Caco-2 (cell line): ENCODE measurements at regions not wholly inside any gene's neighbourhood (a gene's known extent, or its start where the extent isn't known, plus 50 kb on each side); places are given as distances from the start of the nearest gene placed in this dataset.
"Not testable (repeated sequence)": the region's sequence is repeated elsewhere in the genome, so short reads cannot be mapped to it uniquely, and the experiment has no call there.

Experiments
- BruUV-seq: library from RNA; stranded (reverse); fragments of 400-500 nt; replicated peaks from 2 replicates; lab custom pipeline; 2021; lab: Mats Ljungman, UMichigan
- CTCF ChIA-PET: fragments of 300-600 bp; sonication (Branson Sonifier 250); formaldehyde crosslinking; loops from one replicate; lab custom pipeline; 2022; ENCODE audit warnings: antibody characterized with exemption; lab: Charles Lee
- POLR2A ChIA-PET: fragments of 300-600 bp; sonication (Branson Sonifier 250); formaldehyde crosslinking; loops from one replicate; lab custom pipeline; 2022; ENCODE audit warnings: antibody characterized with exemption; lab: Charles Lee
- DNase-seq, 2 experiments: peaks; one replicate each; pipeline versions ENCODE4 v3.0.0 to v3.0.0-alpha.2; 2020 to 2022
- H3K27me3 ChIP-seq: replicated peaks from 2 replicates; pipeline ENCODE4 v1.6.0; 2011; ENCODE audit warnings: low read length; ENCODE audit not compliant: control insufficient read depth, insufficient read depth
- H3K36me3 ChIP-seq: 2 replicates; pipeline ENCODE4 v1.5.1; 2011; ENCODE audit warnings: low read length; ENCODE audit not compliant: control insufficient read depth, insufficient read depth
- H3K4me1 ChIP-seq: fragments of 250-450 bp; sonication (Bioruptor Pico); 2 replicates; pipeline ENCODE4 v1.5.1; 2020; ENCODE audit warnings: mild to moderate bottlenecking
- H3K4me3 ChIP-seq: 2 replicates; pipeline ENCODE4 v1.5.1; 2011; ENCODE audit warnings: low read depth, mild to moderate bottlenecking, control low read depth, low read length
- H3K9me3 ChIP-seq: fragments of 250-450 bp; sonication (Bioruptor Pico); 2 replicates; pipeline ENCODE4 v1.5.1; 2020; ENCODE audit warnings: mild to moderate bottlenecking, moderate library complexity
- H3K27ac Mint-ChIP-seq: one replicate; pipeline ENCODE4 v1.8.0; 2022; ENCODE audit warnings: mixed read lengths; ENCODE audit not compliant: unreplicated experiment
- H3K27me3 Mint-ChIP-seq: one replicate; pipeline ENCODE4 v1.8.0; 2022; ENCODE audit warnings: mixed read lengths; ENCODE audit not compliant: insufficient read depth, unreplicated experiment
- H3K36me3 Mint-ChIP-seq: one replicate; pipeline ENCODE4 v1.8.0; 2022; ENCODE audit warnings: mild to moderate bottlenecking, mixed read lengths; ENCODE audit not compliant: insufficient read depth, unreplicated experiment
- H3K4me1 Mint-ChIP-seq: one replicate; pipeline ENCODE4 v1.8.0; 2022; ENCODE audit warnings: low read depth, mixed read lengths; ENCODE audit not compliant: unreplicated experiment
- H3K4me3 Mint-ChIP-seq: one replicate; pipeline ENCODE4 v1.8.0; 2022; ENCODE audit warnings: mild to moderate bottlenecking, moderate library complexity, mixed read lengths; ENCODE audit not compliant: unreplicated experiment
- H3K9me3 Mint-ChIP-seq: one replicate; pipeline ENCODE4 v1.8.0; 2022; ENCODE audit warnings: mixed read lengths; ENCODE audit not compliant: unreplicated experiment
- CTCF ChIP-seq, 2 experiments: fragments of 200-600 bp in 1 of 2; IDR thresholded peaks; 1 replicate in 1 of 2; 2 replicates in 1 of 2; pipeline versions ENCODE4 v1.5.1 to v1.8.0; 2011 to 2022; ENCODE audit warnings: antibody characterized with exemption in 1 of 2, control low read depth in 1 of 2, inconsistent platforms in 1 of 2, low read depth in 1 of 2, low read length in 1 of 2, mild to moderate bottlenecking in 1 of 2, moderate library complexity in 1 of 2; ENCODE audit not compliant: insufficient read depth in 1 of 2, severe bottlenecking in 1 of 2, unreplicated experiment in 1 of 2
- intact Hi-C: fragments of 100-400 bp; cut with micrococcal nuclease; formaldehyde crosslinking; loops from one replicate; pipeline ENCODE4 v1.10.0; 2022; ENCODE audit not compliant: unreplicated experiment

GRCh38 chr19:28103921-28104320, 1109.0 kb downstream of the UQCRFS1 start:
- no peaks in the 10 kb centered on the region for H3K36me3 Mint-ChIP-seq
- DNase-seq, result no peak
- CTCF ChIA-PET, result no interaction called here
- H3K27me3 Mint-ChIP-seq, result no peaks in the 10 kb centered on the region
- no peaks in the 10 kb centered on the region for H3K4me1 Mint-ChIP-seq
- Histone ChIP-seq H3K9me3 (no peaks in the 10 kb centered on the region), H3K4me1 (no peaks in the 10 kb centered on the region), H3K4me3 (no peak overlapping the region), H3K36me3 (no peaks in the 10 kb centered on the region), H3K27me3 (no peaks in the 10 kb centered on the region)
- no peak overlapping the region for H3K27ac Mint-ChIP-seq
- POLR2A ChIA-PET, result no interaction called here
- no peak overlapping the region for H3K4me3 Mint-ChIP-seq
- TF ChIP-seq CTCF (IDR thresholded peaks at IDR 0.05; ENCODE audit: insufficient read depth in 1 of 2, low read depth in 1 of 2, low read length in 1 of 2, severe bottlenecking in 1 of 2, unreplicated experiment in 1 of 2), result no peak
- no peaks in the 10 kb centered on the region for H3K9me3 Mint-ChIP-seq
- intact Hi-C loops, result no loop called here
- BruUV-seq, result no TSS peak

GRCh38 chr19:28084659-28085157, 1128.2 kb downstream of the UQCRFS1 start:
- H3K4me3 ChIP-seq, DNase-seq, intact Hi-C loops, H3K36me3 Mint-ChIP-seq, H3K27me3 Mint-ChIP-seq, H3K36me3 ChIP-seq, H3K27ac Mint-ChIP-seq, H3K27me3 ChIP-seq, H3K4me3 Mint-ChIP-seq, H3K4me1 Mint-ChIP-seq, CTCF ChIA-PET, H3K9me3 ChIP-seq, H3K4me1 ChIP-seq, POLR2A ChIA-PET, BruUV-seq: not testable (repeated sequence)
- H3K9me3 Mint-ChIP-seq, result peaks cover 46% of the 10 kb centered on the region

GRCh38 chr19:28076628-28077027, 1136.3 kb downstream of the UQCRFS1 start:
- no peaks in the 10 kb centered on the region for H3K27me3 ChIP-seq
- BruUV-seq, result no TSS peak
- Mint-ChIP-seq H3K27ac (no peak overlapping the region), H3K36me3 (no peaks in the 10 kb centered on the region), H3K4me1 (no peaks in the 10 kb centered on the region), H3K4me3 (no peak overlapping the region), H3K9me3 (peaks cover 17% of the 10 kb centered on the region), H3K27me3 (no peaks in the 10 kb centered on the region)
- ChIA-PET CTCF (no interaction called here), POLR2A (no interaction called here)
- DNase-seq, result no peak
- intact Hi-C loops, result no loop called here
- no peaks in the 10 kb centered on the region for H3K4me1 ChIP-seq
- TF ChIP-seq CTCF (IDR thresholded peaks at IDR 0.05; ENCODE audit: insufficient read depth in 1 of 2, low read depth in 1 of 2, low read length in 1 of 2, severe bottlenecking in 1 of 2, unreplicated experiment in 1 of 2), result no peak
- no peaks in the 10 kb centered on the region for H3K36me3 ChIP-seq
- H3K9me3 ChIP-seq, result no peaks in the 10 kb centered on the region
- no peak overlapping the region for H3K4me3 ChIP-seq

- Mint-ChIP-seq H3K4me3 (no peak overlapping the region), H3K36me3 (no peaks in the 10 kb centered on the region), H3K27ac (no peak overlapping the region), H3K27me3 (no peaks in the 10 kb centered on the region), H3K9me3 (peaks cover 11% of the 10 kb centered on the region), H3K4me1 (no peaks in the 10 kb centered on the region)
- no peak for TF ChIP-seq CTCF (IDR thresholded peaks at IDR 0.05; ENCODE audit: insufficient read depth in 1 of 2, low read depth in 1 of 2, low read length in 1 of 2, severe bottlenecking in 1 of 2, unreplicated experiment in 1 of 2)
- H3K27me3 ChIP-seq, result no peaks in the 10 kb centered on the region
- H3K9me3 ChIP-seq, result no peaks in the 10 kb centered on the region
- no TSS peak for BruUV-seq
- no peak for DNase-seq
- H3K36me3 ChIP-seq, result no peaks in the 10 kb centered on the region
- H3K4me3 ChIP-seq, result no peak overlapping the region
- no peaks in the 10 kb centered on the region for H3K4me1 ChIP-seq
- CTCF ChIA-PET, result no interaction called here
- intact Hi-C loops, result no loop called here
- POLR2A ChIA-PET, result no interaction called here
Measured at GRCh38 chr19:28075229-28075628, 1137.7 kb downstream of the UQCRFS1 start.
